SK-N-SH (cell line): ENCODE measurements at regions not wholly inside any gene's neighbourhood (a gene's known extent, or its start where the extent isn't known, plus 50 kb on each side); places are given as distances from the start of the nearest gene placed in this dataset.

Experiments
- CTCF ChIA-PET: fragments of 300-600, 350-600 bp; formaldehyde crosslinking; extraction: SDS; loops from one replicate; lab custom pipeline; 2021; lab: Yijun Ruan, JAX
- POLR2A ChIA-PET: fragments of 350-600 bp; sonication (Branson Sonifier 250); formaldehyde crosslinking; extraction: SDS; loops from one replicate; lab custom pipeline; 2020; ENCODE audit warnings: antibody characterized with exemption, inconsistent platforms; lab: Yijun Ruan, JAX
- DNase-seq: peaks from one replicate; pipeline ENCODE4 v3.0.0; 2012
- H2AFZ ChIP-seq: fragments of 200-600 bp; sonication (generic); 2 replicates; pipeline ENCODE4 v1.8.1; 2016; ENCODE audit warnings: antibody characterized with exemption, mild to moderate bottlenecking, low read depth
- H3F3A ChIP-seq: fragments of 200-600 bp; sonication (generic); replicated peaks from 2 replicates; pipeline ENCODE3; 2016; ENCODE audit warnings: antibody characterized with exemption, mild to moderate bottlenecking; ENCODE audit not compliant: insufficient read depth
- H3K27ac ChIP-seq, 2 experiments: fragments of 200-500 bp in 1 of 2; fragments of 200-600 bp in 1 of 2; sonication (Bioruptor generic) in 1 of 2; sonication (generic), shearing (Covaris generic) in 1 of 2; 2 replicates each; pipeline versions ENCODE4 v1.5.1 to v1.6.1; 2014 to 2016; ENCODE audit warnings: low read depth in 2 of 2, inconsistent platforms in 1 of 2, low read length in 1 of 2, mild to moderate bottlenecking in 1 of 2, mixed read lengths in 1 of 2
- H3K27me3 ChIP-seq: fragments of 200-600 bp; sonication (generic), shearing (Covaris generic); 2 replicates; pipeline ENCODE4 v1.6.1; 2016; ENCODE audit warnings: mixed run types; ENCODE audit not compliant: insufficient read depth
- H3K36me3 ChIP-seq, 2 experiments: fragments of 200-500 bp in 1 of 2; fragments of 200-600 bp in 1 of 2; sonication (Bioruptor generic) in 1 of 2; sonication (generic) in 1 of 2; replicated peaks in 1 of 2; 2 replicates each; pipeline versions ENCODE3 to v1.5.1; 2014 to 2016; ENCODE audit warnings: low read length in 1 of 2, mild to moderate bottlenecking in 1 of 2; ENCODE audit not compliant: insufficient read depth in 2 of 2, control insufficient read depth in 1 of 2
- H3K4me1 ChIP-seq, 2 experiments: fragments of 200-500 bp in 1 of 2; fragments of 200-600 bp in 1 of 2; sonication (Bioruptor generic) in 1 of 2; sonication (generic), shearing (Covaris generic) in 1 of 2; 2 replicates each; pipeline versions ENCODE4 v1.5.1 to v1.6.1; 2014 to 2016; ENCODE audit warnings: low read depth in 1 of 2, low read length in 1 of 2, mixed run types in 1 of 2; ENCODE audit not compliant: insufficient read depth in 2 of 2, control insufficient read depth in 1 of 2
- H3K4me2 ChIP-seq: fragments of 200-600 bp; sonication (generic), shearing (Covaris generic); 2 replicates; pipeline ENCODE4 v1.6.1; 2017; ENCODE audit warnings: mixed run types
- H3K4me3 ChIP-seq, 2 experiments: fragments of 200-500 bp in 1 of 2; fragments of 200-600 bp in 1 of 2; sonication (Bioruptor generic) in 1 of 2; sonication (generic), shearing (Covaris generic) in 1 of 2; 2 replicates each; pipeline versions ENCODE4 v1.5.1 to v1.8.1; 2014 to 2016; ENCODE audit warnings: low read depth in 2 of 2, inconsistent platforms in 1 of 2, low read length in 1 of 2, mild to moderate bottlenecking in 1 of 2, mixed read lengths in 1 of 2, moderate library complexity in 1 of 2
- H3K79me2 ChIP-seq: fragments of 200-600 bp; sonication (generic); 2 replicates; pipeline ENCODE4 v1.8.1; 2017; ENCODE audit warnings: mild to moderate bottlenecking; ENCODE audit not compliant: insufficient read depth
- H3K9ac ChIP-seq: fragments of 200-600 bp; sonication (generic); 2 replicates; pipeline ENCODE4 v1.6.1; 2017; ENCODE audit warnings: mixed run types
- H3K9me2 ChIP-seq: fragments of 200-600 bp; sonication (generic); 2 replicates; pipeline ENCODE4 v1.6.1; 2017; ENCODE audit warnings: mixed run types
- H3K9me3 ChIP-seq: fragments of 200-600 bp; sonication (generic); 2 replicates; pipeline ENCODE4 v1.6.1; 2017; ENCODE audit warnings: mixed run types, mild to moderate bottlenecking, moderate library complexity
- H4K20me1 ChIP-seq: fragments of 200-600 bp; sonication (generic); 2 replicates; pipeline ENCODE4 v1.6.1; 2017; ENCODE audit warnings: mild to moderate bottlenecking, mixed run types; ENCODE audit not compliant: insufficient read depth
- ELF1 ChIP-seq: IDR thresholded peaks from 2 replicates; pipeline ENCODE4 v1.4.0; 2012
- EP300 ChIP-seq, 2 experiments: IDR thresholded peaks; 2 replicates each; pipeline versions ENCODE4 v1.4.0 to v1.6.1; 2012; ENCODE audit warnings: borderline replicate concordance in 1 of 2, low read depth in 1 of 2, low read length in 1 of 2
- EZH2phosphoT487 ChIP-seq: fragments of 200-600 bp; sonication (generic); IDR thresholded peaks from 2 replicates; pipeline ENCODE4 v1.6.1; 2017; ENCODE audit warnings: low read depth, mixed run types, mild to moderate bottlenecking, antibody characterized with exemption, moderate library complexity, borderline replicate concordance
- FOSL2 ChIP-seq: IDR thresholded peaks from 2 replicates; pipeline ENCODE4 v1.4.0; 2012; ENCODE audit warnings: low read depth, mild to moderate bottlenecking, moderate library complexity, borderline replicate concordance
- FOXJ3 ChIP-seq: sonication (generic); formaldehyde crosslinking; IDR thresholded peaks from 2 replicates; pipeline ENCODE4 v1.5.1; 2020; ENCODE audit warnings: mild to moderate bottlenecking, missing genetic modification reagents
- GABPA ChIP-seq: IDR thresholded peaks from 2 replicates; pipeline ENCODE4 v1.4.0; 2012; ENCODE audit warnings: low read depth, mild to moderate bottlenecking
- JUND ChIP-seq: IDR thresholded peaks from 2 replicates; pipeline ENCODE4 v1.4.0; 2012
- MEF2A ChIP-seq: IDR thresholded peaks from 2 replicates; pipeline ENCODE4 v1.4.0; 2012; ENCODE audit warnings: low read depth, borderline replicate concordance
- MXI1 ChIP-seq: IDR thresholded peaks from 2 replicates; pipeline ENCODE4 v1.6.1; 2012; ENCODE audit warnings: mild to moderate bottlenecking, low read depth, low read length, improper control_type of control experiment
- NFIC ChIP-seq: IDR thresholded peaks from 2 replicates; pipeline ENCODE4 v1.4.0; 2012; ENCODE audit warnings: borderline replicate concordance
- NRF1 ChIP-seq: IDR thresholded peaks from 2 replicates; pipeline ENCODE4 v1.6.1; 2012; ENCODE audit warnings: low read depth, mild to moderate bottlenecking, low read length
- POLR2AphosphoS5 ChIP-seq: IDR thresholded peaks from 2 replicates; pipeline ENCODE4 v1.6.1; 2012; ENCODE audit warnings: low read depth, low read length
- RCOR1 ChIP-seq: fragments of 150-350 bp; IDR thresholded peaks from 2 replicates; pipeline ENCODE4 v1.6.1; 2017; ENCODE audit warnings: antibody characterized with exemption, low read length
- RFX5 ChIP-seq: IDR thresholded peaks from 2 replicates; pipeline ENCODE4 v1.6.1; 2012; ENCODE audit warnings: mild to moderate bottlenecking, improper control_type of control experiment, low read length
- RXRA ChIP-seq: IDR thresholded peaks from 2 replicates; pipeline ENCODE4 v1.4.0; 2012; ENCODE audit warnings: low read depth, mild to moderate bottlenecking, borderline replicate concordance
- TAF1 ChIP-seq: IDR thresholded peaks from 2 replicates; pipeline ENCODE4 v1.6.1; 2012; ENCODE audit warnings: low read depth, mild to moderate bottlenecking, low read length, moderate library complexity, borderline replicate concordance
- TEAD4 ChIP-seq: IDR thresholded peaks from 2 replicates; pipeline ENCODE4 v1.4.0; 2012; ENCODE audit warnings: mild to moderate bottlenecking, borderline replicate concordance; ENCODE audit not compliant: insufficient read depth
- YY1 ChIP-seq: IDR thresholded peaks from 2 replicates; pipeline ENCODE4 v1.4.0; 2012; ENCODE audit warnings: low read depth, mild to moderate bottlenecking
- whole genome bisulfite sequencing: methylation state at CpG from one replicate; pipeline ENCODE4 v1.1.6; 2017; ENCODE audit warnings: low lambda C conversion rate; 5-methylcytosine and 5-hydroxymethylcytosine counted together
- TF ChIP-seq, protein P1 (sequence below): IDR thresholded peaks from 2 replicates; pipeline ENCODE4 v1.4.0; 2012; ENCODE audit warnings: low read depth, borderline replicate concordance
- TF ChIP-seq, protein P2 (sequence below): fragments of 150-350 bp; IDR thresholded peaks from 2 replicates; pipeline ENCODE4 v1.6.1; 2017; ENCODE audit warnings: antibody characterized with exemption, low read length, low read depth, borderline replicate concordance
- TF ChIP-seq, protein P3 (sequence below): fragments of 150-350 bp; IDR thresholded peaks from 2 replicates; pipeline ENCODE4 v1.6.1; 2016; ENCODE audit warnings: mild to moderate bottlenecking, low read depth, low read length
- TF ChIP-seq, protein P4 (sequence below): IDR thresholded peaks from 2 replicates; pipeline ENCODE4 v1.6.1; 2012; ENCODE audit warnings: mild to moderate bottlenecking, low read depth, low read length, moderate library complexity
- TF ChIP-seq, protein P5 (sequence below): fragments of 200-600 bp; sonication (generic); IDR thresholded peaks from 2 replicates; pipeline ENCODE4 v1.6.1; 2017; ENCODE audit warnings: antibody characterized with exemption, mild to moderate bottlenecking, moderate library complexity

DNA sequence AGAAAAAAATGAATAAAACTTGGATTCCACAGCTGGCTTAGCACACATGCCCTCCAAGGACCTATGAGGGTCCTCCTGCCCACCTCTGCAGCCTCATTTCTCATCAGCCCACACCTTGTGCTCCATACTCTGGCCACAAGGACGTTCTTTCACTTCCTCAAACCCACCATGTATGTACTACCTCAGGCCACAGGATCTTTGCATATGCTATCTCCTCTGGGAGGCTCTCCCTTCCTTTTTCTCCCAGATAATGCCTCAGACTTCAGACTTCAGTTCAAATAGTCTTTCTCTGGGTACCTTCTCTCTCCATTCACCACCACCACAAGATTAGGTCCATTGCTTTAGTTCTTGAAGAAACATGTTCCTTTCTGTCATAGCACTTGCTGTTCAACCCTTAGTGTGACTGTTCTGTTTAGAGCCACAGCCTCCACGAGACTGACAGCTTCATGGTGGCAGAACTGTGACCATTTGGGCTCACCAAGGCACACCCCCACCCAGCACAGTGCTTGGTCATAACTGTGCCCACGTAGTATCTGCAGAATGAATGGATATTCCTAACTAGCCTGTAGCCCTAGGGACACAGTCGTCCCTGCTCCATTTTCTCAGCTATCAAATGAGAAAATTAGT is 146.7 kb upstream of the LRFN2 start (continued):
- no peak for TF ChIP-seq TAF1
- TF ChIP-seq, protein P1, sequence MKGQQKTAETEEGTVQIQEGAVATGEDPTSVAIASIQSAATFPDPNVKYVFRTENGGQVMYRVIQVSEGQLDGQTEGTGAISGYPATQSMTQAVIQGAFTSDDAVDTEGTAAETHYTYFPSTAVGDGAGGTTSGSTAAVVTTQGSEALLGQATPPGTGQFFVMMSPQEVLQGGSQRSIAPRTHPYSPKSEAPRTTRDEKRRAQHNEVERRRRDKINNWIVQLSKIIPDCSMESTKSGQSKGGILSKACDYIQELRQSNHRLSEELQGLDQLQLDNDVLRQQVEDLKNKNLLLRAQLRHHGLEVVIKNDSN, result no peak
- TF ChIP-seq, protein P2, sequence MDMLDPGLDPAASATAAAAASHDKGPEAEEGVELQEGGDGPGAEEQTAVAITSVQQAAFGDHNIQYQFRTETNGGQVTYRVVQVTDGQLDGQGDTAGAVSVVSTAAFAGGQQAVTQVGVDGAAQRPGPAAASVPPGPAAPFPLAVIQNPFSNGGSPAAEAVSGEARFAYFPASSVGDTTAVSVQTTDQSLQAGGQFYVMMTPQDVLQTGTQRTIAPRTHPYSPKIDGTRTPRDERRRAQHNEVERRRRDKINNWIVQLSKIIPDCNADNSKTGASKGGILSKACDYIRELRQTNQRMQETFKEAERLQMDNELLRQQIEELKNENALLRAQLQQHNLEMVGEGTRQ, result no peak
- TF ChIP-seq EZH2phosphoT487, result no peak
- TF ChIP-seq GABPA, result no peak
- no peak for TF ChIP-seq FOSL2
- no peak for TF ChIP-seq JUND
- TF ChIP-seq TEAD4, result no peak
- TF ChIP-seq FOXJ3 (CRISPR knock-in tag), result no peak

DNA sequence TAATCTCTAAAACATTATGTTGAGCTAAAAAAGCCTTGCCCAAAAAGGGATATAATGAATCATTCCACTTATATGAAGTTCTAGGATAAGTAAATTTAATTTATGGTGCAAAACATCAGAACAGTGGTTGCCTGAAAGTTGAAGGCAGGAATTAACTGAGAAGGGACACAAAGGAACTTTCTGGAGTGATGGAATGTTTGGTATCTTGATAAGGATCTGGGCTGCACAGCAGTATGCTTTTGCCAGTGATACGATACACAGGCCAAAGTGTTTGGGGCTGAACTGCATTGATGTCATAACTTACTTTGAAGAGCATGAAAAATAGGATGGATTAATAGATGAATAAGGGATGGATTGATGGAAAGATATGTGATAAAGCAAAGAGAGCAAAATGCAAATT is 146.1 kb upstream of the LRFN2 start:
- Histone ChIP-seq H3K4me3 (no peak overlapping the region), H3K79me2 (no peaks in the 10 kb centered on the region), H3K27ac (peak overlapping the region in 1 of 2 experiments; percentile 20; a peak in 2 of 4 replicates), H3K9me3 (no peaks in the 10 kb centered on the region), H3K4me1 (peaks cover 0 to 16% of the 10 kb centered on the region in 2 experiments; a peak in 2 of 4 replicates), H3F3A (peaks cover 8% of the 10 kb centered on the region), H2AFZ (no peak overlapping the region), H3K9me2 (no peaks in the 10 kb centered on the region), H3K9ac (no peak overlapping the region), H3K27me3 (no peaks in the 10 kb centered on the region), H3K4me2 (peak overlapping the region; percentile 7; the same call in 1 of the 2 replicates), H3K36me3 (no peaks in the 10 kb centered on the region), H4K20me1 (no peaks in the 10 kb centered on the region)
- 8% methylated on average over 1 of the region's 1 CpG for WGBS
- ChIA-PET POLR2A (no interaction called here), CTCF (interaction anchor here (3.9 kb wide), 1 partner anchor 145 kb away, joined by 11 read pairs; no protein-coding TSS in a partner anchor)
- DNase-seq, result no peak
- TF ChIP-seq, protein P3, sequence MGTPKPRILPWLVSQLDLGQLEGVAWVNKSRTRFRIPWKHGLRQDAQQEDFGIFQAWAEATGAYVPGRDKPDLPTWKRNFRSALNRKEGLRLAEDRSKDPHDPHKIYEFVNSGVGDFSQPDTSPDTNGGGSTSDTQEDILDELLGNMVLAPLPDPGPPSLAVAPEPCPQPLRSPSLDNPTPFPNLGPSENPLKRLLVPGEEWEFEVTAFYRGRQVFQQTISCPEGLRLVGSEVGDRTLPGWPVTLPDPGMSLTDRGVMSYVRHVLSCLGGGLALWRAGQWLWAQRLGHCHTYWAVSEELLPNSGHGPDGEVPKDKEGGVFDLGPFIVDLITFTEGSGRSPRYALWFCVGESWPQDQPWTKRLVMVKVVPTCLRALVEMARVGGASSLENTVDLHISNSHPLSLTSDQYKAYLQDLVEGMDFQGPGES, result no peak
- TF ChIP-seq NRF1 (no peak), YY1 (no peak), TAF1 (no peak), MXI1 (no peak), RFX5 (no peak), POLR2AphosphoS5 (no peak), ELF1 (no peak), RXRA (no peak), FOXJ3 (CRISPR knock-in tag) (no peak), MEF2A (no peak), RCOR1 (no peak), JUND (0 out of 2 replicates have a peak, but pooled peaks have one; percentile 7), GABPA (no peak), EP300 (IDR thresholded peaks at IDR 0.05; ENCODE audit: borderline replicate concordance in 1 of 2, low read depth in 1 of 2, low read length in 1 of 2) (no peak), TEAD4 (peak; percentile 25; the same call in 1 of the 2 replicates), FOSL2 (no peak), NFIC (no peak)
- TF ChIP-seq, protein P4, sequence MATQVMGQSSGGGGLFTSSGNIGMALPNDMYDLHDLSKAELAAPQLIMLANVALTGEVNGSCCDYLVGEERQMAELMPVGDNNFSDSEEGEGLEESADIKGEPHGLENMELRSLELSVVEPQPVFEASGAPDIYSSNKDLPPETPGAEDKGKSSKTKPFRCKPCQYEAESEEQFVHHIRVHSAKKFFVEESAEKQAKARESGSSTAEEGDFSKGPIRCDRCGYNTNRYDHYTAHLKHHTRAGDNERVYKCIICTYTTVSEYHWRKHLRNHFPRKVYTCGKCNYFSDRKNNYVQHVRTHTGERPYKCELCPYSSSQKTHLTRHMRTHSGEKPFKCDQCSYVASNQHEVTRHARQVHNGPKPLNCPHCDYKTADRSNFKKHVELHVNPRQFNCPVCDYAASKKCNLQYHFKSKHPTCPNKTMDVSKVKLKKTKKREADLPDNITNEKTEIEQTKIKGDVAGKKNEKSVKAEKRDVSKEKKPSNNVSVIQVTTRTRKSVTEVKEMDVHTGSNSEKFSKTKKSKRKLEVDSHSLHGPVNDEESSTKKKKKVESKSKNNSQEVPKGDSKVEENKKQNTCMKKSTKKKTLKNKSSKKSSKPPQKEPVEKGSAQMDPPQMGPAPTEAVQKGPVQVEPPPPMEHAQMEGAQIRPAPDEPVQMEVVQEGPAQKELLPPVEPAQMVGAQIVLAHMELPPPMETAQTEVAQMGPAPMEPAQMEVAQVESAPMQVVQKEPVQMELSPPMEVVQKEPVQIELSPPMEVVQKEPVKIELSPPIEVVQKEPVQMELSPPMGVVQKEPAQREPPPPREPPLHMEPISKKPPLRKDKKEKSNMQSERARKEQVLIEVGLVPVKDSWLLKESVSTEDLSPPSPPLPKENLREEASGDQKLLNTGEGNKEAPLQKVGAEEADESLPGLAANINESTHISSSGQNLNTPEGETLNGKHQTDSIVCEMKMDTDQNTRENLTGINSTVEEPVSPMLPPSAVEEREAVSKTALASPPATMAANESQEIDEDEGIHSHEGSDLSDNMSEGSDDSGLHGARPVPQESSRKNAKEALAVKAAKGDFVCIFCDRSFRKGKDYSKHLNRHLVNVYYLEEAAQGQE, result no peak
- TF ChIP-seq, protein P5, sequence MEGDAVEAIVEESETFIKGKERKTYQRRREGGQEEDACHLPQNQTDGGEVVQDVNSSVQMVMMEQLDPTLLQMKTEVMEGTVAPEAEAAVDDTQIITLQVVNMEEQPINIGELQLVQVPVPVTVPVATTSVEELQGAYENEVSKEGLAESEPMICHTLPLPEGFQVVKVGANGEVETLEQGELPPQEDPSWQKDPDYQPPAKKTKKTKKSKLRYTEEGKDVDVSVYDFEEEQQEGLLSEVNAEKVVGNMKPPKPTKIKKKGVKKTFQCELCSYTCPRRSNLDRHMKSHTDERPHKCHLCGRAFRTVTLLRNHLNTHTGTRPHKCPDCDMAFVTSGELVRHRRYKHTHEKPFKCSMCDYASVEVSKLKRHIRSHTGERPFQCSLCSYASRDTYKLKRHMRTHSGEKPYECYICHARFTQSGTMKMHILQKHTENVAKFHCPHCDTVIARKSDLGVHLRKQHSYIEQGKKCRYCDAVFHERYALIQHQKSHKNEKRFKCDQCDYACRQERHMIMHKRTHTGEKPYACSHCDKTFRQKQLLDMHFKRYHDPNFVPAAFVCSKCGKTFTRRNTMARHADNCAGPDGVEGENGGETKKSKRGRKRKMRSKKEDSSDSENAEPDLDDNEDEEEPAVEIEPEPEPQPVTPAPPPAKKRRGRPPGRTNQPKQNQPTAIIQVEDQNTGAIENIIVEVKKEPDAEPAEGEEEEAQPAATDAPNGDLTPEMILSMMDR, result no peak
